ENCODE measurements at regions not wholly inside any gene's neighbourhood (a gene's known extent, or its start where the extent isn't known, plus 50 kb on each side); places are given as distances from the start of the nearest gene placed in this dataset.
"Not testable (repeated sequence)": the region's sequence is repeated elsewhere in the genome, so short reads cannot be mapped to it uniquely, and the experiment has no call there.

DNA sequence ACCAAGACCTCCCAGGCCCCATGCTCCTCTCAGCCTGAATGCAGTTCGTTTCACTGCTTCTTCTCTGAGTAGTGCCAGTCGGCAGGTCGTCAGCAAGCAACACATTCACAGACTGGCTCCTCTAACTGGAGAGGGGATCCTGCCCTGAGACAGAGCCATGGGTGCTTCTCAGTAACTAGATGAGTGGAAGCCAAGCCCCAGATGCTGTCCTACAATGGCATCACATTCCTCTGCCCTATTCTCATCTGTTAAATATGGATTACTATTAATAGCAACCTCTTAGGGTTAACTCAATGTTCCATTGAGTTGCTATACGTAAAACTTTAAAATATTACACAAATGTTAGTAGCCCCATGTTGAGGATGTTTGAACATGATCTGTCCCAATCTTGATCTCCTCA, 84.2 kb upstream of the S1PR1 start:
- DNase-seq (ENCODE audit: low spot score), result no peak

DNA sequence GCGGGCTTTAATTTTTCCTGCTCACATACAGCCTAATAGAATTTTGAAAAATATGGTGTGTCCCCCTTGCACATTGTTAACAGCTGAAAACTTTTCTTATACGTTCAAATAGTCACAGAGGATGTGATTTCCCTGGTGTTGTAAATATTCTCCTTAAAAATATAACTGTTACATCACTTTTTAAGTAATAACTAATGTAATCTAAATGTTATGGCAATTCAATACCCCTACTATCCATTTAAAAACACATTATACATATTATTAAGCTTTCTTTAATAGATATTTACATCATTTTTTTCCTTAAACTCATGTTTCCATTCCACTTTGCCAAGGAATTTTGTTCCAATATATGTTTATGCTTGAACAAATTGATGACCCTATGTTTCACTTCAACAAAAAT, 85.5 kb upstream of the S1PR1 start:
- no peak for DNase-seq (ENCODE audit: low spot score)

GRCh38 chr1:101150670-101151069, 86.1 kb upstream of the S1PR1 start:
- no peak for DNase-seq (ENCODE audit: low spot score)

DNA sequence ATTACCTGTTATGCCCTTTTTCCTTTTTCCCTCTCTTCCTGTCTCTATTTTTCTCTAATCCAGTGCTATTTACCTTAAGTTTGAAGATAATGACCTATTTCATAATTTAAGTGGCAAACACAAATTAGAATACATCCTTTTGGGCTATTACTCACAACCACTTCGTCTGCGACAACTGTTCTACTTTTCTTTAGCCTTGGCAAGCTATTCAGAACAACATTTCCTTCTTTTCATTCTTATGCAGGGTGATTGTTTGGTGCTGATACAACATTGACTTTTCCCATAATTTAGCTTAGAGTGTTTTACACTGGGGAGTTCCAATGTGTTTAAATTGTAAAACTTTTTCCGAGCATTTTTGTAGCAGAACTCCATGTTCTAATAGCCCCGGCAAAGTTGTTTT, 86.6 kb upstream of the S1PR1 start:
- DNase-seq (ENCODE audit: low spot score), result no peak

DNA sequence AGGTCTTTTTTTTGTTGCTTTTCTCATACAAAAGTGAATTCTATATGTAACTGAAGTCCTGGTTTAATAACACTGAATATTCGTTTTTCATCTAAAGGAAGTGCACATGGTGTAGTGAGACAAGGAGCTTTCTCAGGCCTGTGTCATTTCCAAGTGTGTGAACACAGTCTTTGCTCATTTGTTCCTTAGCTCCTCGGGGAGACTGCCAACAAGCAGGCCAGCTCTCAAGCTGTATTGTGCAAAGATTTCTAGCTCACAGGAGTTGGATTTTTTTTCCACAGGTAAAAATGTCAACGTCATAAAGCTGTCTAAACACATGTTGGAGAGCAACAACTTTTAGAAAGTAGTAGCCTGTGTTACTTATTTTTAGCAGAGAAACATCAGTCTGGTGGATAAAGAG, 87.8 kb upstream of the S1PR1 start:
- DNase-seq (ENCODE audit: low spot score), result peak; percentile 24

DNA sequence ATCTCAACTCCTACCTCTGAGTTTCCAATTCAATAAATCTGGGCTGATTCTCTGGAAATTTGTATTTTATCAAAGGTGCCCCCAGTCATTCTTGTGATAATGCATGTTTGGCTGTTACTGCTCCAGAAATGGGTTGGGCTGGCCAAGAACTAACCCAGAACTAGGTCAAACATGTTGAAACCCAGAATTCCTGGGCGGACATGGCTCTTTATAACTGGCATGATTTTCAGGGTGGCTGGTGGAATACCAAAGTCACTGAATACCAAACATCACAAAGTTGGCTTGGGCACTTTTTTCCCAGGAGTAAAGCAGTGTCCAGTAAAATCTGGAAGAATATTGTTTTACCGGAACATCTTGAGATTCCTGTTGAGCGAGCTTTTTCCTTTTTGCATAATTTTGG, 89.4 kb upstream of the S1PR1 start:
- peak; percentile 13 for DNase-seq (ENCODE audit: low spot score)

GRCh38 chr1:101145449-101145820, 91.4 kb upstream of the S1PR1 start:
- DNase-seq (ENCODE audit: low spot score), result no peak

DNA sequence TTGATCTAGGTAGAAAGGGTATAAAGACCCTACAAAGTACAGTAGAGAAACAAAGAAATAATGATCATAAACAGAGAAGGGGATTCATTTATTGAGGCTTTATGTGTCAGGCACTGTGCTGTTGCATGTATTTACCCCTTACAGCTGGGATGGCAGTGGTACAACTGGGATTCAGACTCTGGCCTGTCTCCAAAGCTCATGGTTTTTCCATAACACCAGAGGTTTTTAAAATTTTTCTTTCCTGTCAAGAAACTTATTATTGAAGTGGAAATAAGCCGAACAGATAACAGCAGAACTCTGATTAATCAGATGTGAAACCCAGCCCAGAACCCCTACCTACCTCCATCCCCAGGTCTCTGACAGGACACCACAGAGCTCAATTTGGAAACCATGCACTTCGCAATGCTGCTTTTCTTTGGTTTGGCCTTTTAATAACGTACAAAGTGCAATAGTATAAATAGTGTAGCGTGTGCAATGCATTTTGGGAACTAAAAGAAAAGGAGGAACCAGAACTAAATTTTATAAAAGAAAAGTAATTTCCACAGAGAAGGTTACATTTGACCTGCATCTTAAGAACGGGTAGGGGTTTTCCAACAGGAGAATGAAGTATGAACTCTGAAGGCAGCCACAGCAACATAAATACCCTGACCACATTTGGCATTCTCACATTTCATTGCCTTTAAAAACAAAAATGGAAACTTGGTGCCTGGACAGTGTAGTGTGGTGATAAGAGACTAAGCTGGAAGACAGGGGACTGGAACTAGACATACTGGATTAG, 92.0 kb upstream of the S1PR1 start:
- DNase-seq (ENCODE audit: low spot score), result no peak

DNA sequence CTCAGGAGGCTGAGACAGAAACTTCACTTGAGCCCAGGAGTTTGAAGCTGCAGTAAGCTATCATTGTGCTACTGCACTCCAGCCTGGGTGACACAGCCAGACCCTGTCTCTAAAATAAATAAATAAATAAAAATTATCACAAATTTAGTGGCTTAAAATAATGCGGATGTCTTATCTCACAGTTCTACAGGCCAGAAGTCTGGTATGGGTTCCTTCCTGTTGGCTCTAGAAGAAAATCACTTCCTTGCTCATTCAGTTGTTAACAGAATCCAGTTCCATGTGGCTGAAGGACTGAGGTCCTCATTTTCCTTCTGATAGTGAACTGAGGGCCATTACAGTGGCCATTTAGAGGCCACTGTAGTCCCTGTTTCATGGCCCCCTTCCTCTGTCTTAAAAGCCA, 94.6 kb upstream of the S1PR1 start:
- no peak for DNase-seq (ENCODE audit: low spot score)

DNA sequence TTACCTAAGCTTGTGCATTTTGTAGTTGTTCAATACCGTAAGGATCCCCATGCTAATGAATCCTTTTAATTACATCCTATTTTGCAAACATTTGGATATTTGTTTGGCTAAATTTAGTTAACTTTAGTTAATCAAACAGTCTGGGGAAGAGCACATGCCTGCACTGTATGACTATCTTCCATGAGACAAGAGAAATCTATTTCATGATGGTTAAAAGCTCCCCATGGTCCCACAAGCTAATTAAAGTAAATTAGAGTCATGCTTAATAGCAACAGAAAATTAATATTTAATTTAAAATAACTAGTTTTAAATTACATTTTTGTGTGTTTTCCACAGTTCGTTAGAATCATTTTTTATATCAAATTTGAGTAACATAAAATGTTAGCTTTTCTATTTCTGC, 95.4 kb upstream of the S1PR1 start:
- no peak for DNase-seq (ENCODE audit: low spot score)

DNA sequence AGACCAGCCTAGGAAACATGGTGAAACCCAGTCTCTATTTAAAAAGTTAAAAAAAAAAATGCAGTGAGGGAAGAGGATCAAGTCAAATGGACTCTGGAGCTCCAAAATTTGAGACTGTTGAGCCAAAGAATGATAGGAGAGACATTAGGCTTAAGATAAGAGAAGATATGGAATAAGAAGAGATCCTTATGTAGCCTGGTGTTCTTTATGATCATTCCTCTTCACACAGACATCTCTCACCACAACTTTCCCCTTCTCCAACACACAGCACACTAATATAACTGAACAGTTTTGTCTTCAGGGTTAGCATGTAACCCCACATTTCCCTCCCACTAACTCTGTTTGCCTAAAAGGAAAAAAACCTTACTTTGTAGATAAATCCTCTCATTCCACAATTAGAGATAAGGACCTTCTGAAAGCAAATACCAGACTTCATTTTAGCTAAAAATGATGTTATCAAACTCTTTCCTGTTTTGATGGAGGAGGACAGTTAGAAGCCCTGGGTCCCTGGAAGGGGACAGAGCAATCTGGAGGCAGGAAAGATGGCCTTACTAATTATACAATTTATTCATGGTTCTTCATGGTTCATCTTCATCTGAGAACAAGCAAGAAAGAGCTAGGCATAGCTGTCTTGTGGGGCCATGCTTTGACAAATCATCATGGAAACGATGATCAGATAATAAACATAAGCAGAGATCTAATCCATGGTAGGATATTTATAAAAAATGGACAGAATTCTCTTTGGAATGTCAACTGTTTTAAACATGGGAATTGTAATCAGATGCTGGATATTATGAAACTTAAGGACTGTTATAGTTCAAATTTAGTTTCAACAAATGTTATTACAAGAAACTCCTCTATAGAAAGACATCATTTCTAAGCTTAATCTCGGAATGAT, 96.7 kb upstream of the S1PR1 start:
- no peak for DNase-seq (ENCODE audit: low spot score)

GRCh38 chr1:101139130-101139529, 97.7 kb upstream of the S1PR1 start:
- DNase-seq (ENCODE audit: low spot score), result no peak

DNA sequence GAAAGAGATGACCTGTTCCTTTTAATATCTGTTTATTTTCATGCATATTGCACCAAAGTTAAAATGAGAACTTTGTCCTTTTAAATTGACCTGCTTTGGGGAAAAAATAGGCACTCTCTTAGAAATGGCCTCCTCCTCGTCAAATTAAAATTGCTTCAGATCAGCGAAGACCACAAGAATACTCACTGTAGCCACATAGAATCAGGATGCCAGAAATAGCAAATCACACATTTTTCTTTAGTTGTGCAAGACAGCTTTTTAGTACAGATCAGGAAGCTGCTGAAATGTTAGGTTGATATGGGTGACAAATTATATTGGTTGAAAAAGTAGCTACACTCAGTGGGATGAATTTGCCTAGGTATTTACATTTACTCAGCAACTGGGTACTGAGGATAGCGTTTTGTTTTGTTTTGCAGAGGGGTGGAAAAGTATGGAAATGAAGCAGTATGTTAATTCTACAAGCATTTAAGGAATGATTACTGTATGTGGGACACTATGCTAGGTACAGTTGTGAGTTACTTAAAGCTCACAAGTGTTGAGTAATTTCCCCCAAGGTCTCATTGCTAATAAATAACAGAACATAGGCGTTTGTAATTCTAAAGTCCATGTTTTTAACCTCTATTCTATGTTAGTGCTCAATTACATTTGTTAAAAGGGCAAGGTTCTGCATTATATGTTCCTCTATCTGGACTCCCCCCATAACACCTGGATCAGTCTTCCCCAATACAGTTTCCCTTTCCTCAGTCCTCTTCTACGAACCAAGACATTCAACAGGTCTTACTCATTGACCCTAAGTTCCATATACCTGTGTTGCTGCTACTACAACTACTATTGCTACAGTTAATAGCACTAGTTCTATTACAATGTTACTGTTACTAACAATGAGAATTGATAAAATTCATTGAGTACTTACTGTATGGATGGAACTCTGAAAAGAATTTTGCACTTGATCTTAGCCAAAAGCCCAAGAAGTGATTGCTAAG, 99.4 kb upstream of the S1PR1 start:
- DNase-seq (ENCODE audit: low spot score), result no peak

DNA sequence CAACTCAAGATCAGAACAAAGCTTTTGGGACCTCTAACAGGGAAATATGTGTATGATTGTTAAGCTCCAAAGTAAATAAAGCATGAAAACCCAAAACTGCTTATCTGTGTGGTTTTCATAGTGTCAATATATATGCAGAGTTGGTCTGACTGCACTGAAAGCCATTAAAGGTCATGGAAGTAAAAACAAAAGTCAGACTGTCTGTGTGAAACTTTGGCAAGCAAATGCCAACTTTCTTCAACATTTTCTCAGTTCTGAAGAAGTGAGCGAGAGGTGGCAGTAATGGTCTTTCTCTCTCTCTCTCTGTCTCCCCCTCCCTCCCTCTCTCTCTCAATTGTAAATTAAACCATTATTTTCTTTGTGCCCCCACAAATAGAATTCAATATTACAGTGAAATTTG, 100.1 kb upstream of the S1PR1 start:
- peak; percentile 31 for DNase-seq (ENCODE audit: low spot score)

- no peak for DNase-seq (ENCODE audit: low spot score)
Observed at GRCh38 chr1:101136271-101136670, 100.5 kb upstream of the S1PR1 start.

DNA sequence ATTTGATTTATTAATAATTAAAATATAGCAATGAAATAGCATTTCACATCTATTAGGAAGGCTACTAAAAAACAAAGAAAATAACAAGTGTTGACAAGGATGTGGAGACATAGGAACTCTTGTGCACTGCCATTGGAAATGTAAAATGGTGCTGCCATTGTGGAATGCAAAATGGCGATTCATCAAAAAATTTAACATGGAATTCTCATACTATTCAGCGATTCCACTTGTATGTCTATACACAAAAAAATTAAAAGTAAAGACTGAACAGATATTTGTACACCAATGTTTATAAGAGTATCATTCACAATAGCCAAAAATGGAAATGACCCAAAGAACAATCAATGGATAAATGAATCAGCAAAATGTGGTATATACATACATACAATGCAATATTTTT, 101.3 kb upstream of the S1PR1 start:
- DNase-seq (ENCODE audit: low spot score), result no peak

DNA sequence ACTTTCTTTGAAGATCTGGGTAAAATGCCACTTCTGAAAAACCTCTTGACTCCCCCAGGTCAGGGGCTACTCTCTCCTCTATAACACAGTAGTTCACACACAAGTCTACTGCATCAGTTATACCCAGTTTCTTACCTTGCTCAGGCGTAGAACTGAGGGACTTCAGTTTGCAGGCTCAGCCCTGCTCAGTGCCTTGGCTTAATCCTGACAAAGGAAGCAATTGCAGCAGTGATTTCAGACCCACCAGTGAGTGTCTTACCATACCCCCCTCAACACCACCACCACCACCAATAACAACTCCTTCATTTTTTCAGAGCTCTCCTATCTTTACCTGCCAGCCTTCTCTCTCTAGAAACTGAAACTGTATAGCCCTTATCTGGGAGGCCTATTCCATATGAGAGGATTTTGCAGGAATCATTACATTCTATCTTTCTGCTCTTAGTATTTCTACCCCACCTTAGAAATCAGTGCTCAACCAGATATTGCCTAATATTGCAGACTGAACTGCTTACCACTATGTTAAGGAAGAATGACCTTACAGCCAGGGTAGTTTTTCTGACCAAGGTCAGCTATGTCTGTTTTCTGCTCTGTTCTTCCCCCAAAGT, 105.5 kb upstream of the S1PR1 start:
- no peak for DNase-seq (ENCODE audit: low spot score)

- no peak for DNase-seq (ENCODE audit: low spot score)
Observed at GRCh38 chr1:101130673-101131072, 105.1 kb upstream of the DPH5 start.

DNA sequence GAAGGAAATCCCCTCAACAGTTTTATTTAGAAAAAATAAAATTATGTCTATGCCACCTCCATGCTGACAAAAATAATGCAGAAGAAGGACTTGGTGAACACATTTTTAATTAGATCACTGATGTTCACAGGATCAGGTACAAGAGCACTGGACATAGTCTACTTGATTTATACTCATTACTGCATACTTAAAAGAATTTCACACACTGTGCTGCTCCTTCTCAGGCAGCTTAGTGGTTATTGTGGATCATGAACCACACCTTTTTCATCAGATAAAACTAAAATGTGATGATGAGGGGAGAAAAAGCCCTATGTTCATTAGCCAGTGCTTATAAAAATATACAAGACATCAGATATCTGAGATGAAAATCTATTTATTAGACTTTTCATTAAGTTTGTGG, 103.3 kb upstream of the DPH5 start:
- DNase-seq (ENCODE audit: low spot score), result no peak

GRCh38 chr1:101128211-101128727, 102.7 kb upstream of the DPH5 start:
- DNase-seq (ENCODE audit: low spot score), result no peak

- no peak for DNase-seq (ENCODE audit: low spot score)
Observed at GRCh38 chr1:101124405-101124804, 98.8 kb upstream of the DPH5 start.

- not testable (repeated sequence) for DNase-seq (ENCODE audit: low spot score)
Observed at GRCh38 chr1:101123904-101124303, 98.3 kb upstream of the DPH5 start.
